ENCODE measurements at regions not wholly inside any gene's neighbourhood (a gene's known extent, or its start where the extent isn't known, plus 50 kb on each side); places are given as distances from the start of the nearest gene placed in this dataset.
A peak's percentile ranks its signal among the peaks of the same experiment; 100 is the strongest.

DNA sequence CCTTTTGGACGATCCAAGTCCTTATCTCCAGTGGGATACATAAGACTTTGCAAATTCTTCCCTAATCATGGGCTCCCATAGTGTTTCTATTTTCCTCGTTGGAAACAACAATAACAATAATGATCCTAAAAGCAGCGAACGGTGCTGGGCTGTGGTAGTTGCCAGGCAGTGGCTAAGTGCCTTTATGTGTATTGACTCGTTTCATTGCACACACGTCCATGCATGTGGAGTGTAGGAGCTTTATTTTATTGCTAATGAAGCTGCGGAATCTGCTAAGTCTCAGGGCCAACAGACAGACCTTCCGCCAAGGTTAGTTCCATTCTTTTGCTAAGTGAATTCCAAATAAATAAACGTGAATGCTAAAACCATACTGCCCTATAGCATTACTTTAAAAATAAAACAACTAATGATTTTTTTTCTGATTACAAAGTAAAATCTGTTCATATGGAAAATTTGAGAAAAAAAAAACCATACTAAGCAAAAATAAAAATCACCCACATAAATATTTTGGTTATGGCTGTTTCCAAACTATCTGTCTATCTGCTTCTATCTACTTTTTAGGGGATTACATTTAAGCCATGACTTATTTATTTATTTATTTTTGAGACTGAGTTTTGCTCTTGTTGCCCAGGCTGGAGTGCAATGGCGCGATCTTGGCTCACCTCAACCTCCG, 297.9 kb downstream of the BMP7 start:
- intact Hi-C loops (cut with micrococcal nuclease; ENCODE audit: unreplicated experiment), result no loop called here
- CTCF ChIA-PET, result no interaction called here
- Histone ChIP-seq H3K9me3 (ENCODE audit: control insufficient read depth, insufficient read depth, low read depth, low read length) (no peaks in the 10 kb centered on the region), H3K27me3 (ENCODE audit: control insufficient read depth, insufficient read depth, low read length) (no peaks in the 10 kb centered on the region), H3K4me3 (ENCODE audit: low read depth in 2 of 2, low read length in 2 of 2) (no peak overlapping the region), H3K27ac (ENCODE audit: low read length) (no peak overlapping the region), H3K36me3 (ENCODE audit: control insufficient read depth, insufficient read depth, low read length) (no peaks in the 10 kb centered on the region), H3K4me1 (ENCODE audit: control insufficient read depth, insufficient read depth, low read length) (no peaks in the 10 kb centered on the region)
- no TSS peak for BruUV-seq (replicated peaks)
- DNase-seq (ENCODE audit: low read depth, low spot score) (no peak), ATAC-seq (no peak)
- no peak for TF ChIP-seq SIN3A (IDR thresholded peaks at IDR 0.05; ENCODE audit: borderline replicate concordance, insufficient read depth, low read depth, low read length)
- no peak for TF ChIP-seq TCF7L2 (IDR thresholded peaks at IDR 0.05; ENCODE audit: low read depth, low read length)
- no peak for TF ChIP-seq POLR2AphosphoS5 (IDR thresholded peaks at IDR 0.05; ENCODE audit: low read depth, low read length)
- TF ChIP-seq, protein P1, sequence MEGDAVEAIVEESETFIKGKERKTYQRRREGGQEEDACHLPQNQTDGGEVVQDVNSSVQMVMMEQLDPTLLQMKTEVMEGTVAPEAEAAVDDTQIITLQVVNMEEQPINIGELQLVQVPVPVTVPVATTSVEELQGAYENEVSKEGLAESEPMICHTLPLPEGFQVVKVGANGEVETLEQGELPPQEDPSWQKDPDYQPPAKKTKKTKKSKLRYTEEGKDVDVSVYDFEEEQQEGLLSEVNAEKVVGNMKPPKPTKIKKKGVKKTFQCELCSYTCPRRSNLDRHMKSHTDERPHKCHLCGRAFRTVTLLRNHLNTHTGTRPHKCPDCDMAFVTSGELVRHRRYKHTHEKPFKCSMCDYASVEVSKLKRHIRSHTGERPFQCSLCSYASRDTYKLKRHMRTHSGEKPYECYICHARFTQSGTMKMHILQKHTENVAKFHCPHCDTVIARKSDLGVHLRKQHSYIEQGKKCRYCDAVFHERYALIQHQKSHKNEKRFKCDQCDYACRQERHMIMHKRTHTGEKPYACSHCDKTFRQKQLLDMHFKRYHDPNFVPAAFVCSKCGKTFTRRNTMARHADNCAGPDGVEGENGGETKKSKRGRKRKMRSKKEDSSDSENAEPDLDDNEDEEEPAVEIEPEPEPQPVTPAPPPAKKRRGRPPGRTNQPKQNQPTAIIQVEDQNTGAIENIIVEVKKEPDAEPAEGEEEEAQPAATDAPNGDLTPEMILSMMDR (IDR thresholded peaks at IDR 0.05), result no peak
- TF ChIP-seq, protein P2, sequence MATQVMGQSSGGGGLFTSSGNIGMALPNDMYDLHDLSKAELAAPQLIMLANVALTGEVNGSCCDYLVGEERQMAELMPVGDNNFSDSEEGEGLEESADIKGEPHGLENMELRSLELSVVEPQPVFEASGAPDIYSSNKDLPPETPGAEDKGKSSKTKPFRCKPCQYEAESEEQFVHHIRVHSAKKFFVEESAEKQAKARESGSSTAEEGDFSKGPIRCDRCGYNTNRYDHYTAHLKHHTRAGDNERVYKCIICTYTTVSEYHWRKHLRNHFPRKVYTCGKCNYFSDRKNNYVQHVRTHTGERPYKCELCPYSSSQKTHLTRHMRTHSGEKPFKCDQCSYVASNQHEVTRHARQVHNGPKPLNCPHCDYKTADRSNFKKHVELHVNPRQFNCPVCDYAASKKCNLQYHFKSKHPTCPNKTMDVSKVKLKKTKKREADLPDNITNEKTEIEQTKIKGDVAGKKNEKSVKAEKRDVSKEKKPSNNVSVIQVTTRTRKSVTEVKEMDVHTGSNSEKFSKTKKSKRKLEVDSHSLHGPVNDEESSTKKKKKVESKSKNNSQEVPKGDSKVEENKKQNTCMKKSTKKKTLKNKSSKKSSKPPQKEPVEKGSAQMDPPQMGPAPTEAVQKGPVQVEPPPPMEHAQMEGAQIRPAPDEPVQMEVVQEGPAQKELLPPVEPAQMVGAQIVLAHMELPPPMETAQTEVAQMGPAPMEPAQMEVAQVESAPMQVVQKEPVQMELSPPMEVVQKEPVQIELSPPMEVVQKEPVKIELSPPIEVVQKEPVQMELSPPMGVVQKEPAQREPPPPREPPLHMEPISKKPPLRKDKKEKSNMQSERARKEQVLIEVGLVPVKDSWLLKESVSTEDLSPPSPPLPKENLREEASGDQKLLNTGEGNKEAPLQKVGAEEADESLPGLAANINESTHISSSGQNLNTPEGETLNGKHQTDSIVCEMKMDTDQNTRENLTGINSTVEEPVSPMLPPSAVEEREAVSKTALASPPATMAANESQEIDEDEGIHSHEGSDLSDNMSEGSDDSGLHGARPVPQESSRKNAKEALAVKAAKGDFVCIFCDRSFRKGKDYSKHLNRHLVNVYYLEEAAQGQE (IDR thresholded peaks at IDR 0.05; ENCODE audit: insufficient read depth in 1 of 2, low read depth in 2 of 2, low read length in 1 of 2), result no peak
- in situ Hi-C loops (cut with HindIII; ENCODE audit: low pct_unique_long_range_greater_than_20kb, low sequenced_read_pairs), result no loop called here
- POLR2A ChIA-PET, result no interaction called here

DNA sequence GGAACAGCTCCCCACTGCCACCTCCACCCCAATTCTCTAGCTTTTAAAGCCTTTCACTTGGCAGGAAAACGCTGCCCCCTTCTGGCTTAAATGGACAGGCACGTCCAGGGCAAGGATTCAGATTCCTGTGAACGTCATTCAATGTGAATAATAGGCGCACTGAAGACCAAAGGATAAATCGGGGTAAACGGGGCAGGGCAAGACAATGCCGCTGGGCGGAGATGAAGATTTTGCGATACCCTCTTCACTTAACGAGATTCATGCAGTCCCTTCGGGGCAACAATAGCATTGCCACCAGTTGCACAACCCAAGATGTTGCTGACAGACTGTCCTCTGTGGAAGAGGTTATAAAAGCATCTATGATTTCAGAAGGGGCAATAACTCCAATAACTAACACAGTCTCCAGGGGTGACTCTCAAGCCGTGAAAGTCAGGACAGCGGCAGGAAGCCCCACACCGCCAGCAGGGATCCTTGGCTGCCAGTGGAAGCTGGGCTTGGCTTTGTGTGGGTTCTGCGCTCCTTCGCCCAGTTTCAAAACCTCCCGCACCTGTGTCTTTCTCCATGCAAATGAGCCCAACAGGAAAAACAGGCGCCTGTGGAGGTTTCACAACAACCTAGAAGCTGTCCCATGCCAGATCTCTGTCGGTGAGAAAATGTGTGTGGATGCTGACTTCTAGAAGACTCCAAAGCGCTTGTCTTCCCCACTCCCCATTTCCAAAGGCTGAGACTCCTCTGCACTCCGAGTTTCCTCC, 291.8 kb downstream of the BMP7 start:
- no peak for DNase-seq (ENCODE audit: low read depth, low spot score)
- no peak for TF ChIP-seq POLR2AphosphoS5 (IDR thresholded peaks at IDR 0.05; ENCODE audit: low read depth, low read length)
- TF ChIP-seq, protein P1 (IDR thresholded peaks at IDR 0.05), result peak; percentile 86
- in situ Hi-C loops (cut with HindIII; ENCODE audit: low pct_unique_long_range_greater_than_20kb, low sequenced_read_pairs), result no loop called here
- Histone ChIP-seq H3K27me3 (ENCODE audit: control insufficient read depth, insufficient read depth, low read length) (peaks cover 3% of the 10 kb centered on the region; the same call in 1 of the 2 replicates), H3K27ac (ENCODE audit: low read length) (no peak overlapping the region), H3K4me3 (ENCODE audit: low read depth in 2 of 2, low read length in 2 of 2) (no peak overlapping the region), H3K4me1 (ENCODE audit: control insufficient read depth, insufficient read depth, low read length) (0 out of 2 replicates have a peak, but pooled peaks cover 5% of the 10 kb centered on the region), H3K9me3 (ENCODE audit: control insufficient read depth, insufficient read depth, low read depth, low read length) (no peaks in the 10 kb centered on the region), H3K36me3 (ENCODE audit: control insufficient read depth, insufficient read depth, low read length) (no peaks in the 10 kb centered on the region)
- BruUV-seq (replicated peaks), result no TSS peak
- CTCF ChIA-PET, result interaction anchor here (0.7 to 1.0 kb wide), 2 partner anchors 9 to 345 kb away, joined by 3 to 4 read pairs; no protein-coding TSS in a partner anchor
- POLR2A ChIA-PET, result no interaction called here
- intact Hi-C loops (cut with micrococcal nuclease; ENCODE audit: unreplicated experiment), result loop anchor here (5.0 kb wide), 2 partner anchors 347 to 422 kb away; partner anchors contain the start of gene TFAP2C
- peak; percentile 78 for ATAC-seq
